Loucy (cell line): ENCODE measurements at regions not wholly inside any gene's neighbourhood (a gene's known extent, or its start where the extent isn't known, plus 50 kb on each side); places are given as distances from the start of the nearest gene placed in this dataset.

Experiments used
- H2AFZ ChIP-seq: fragments of 200-600 bp; sonication (generic); 2 replicates; pipeline ENCODE4 v1.6.0; 2016; ENCODE audit warnings: antibody characterized with exemption, mild to moderate bottlenecking, low read length, moderate library complexity
- H3F3A ChIP-seq: fragments of 200-600 bp; 2 replicates; pipeline ENCODE4 v1.6.0; 2016; ENCODE audit warnings: antibody characterized with exemption, low read depth, mild to moderate bottlenecking
- H3K27me3 ChIP-seq: fragments of 200-600 bp; sonication (generic); 2 replicates; pipeline ENCODE4 v1.6.1; 2014; ENCODE audit warnings: low read length, mild to moderate bottlenecking; ENCODE audit not compliant: insufficient read depth, poor library complexity, severe bottlenecking
- H3K36me3 ChIP-seq: fragments of 200-600 bp; sonication (generic); 2 replicates; pipeline ENCODE4 v1.6.1; 2016; ENCODE audit warnings: low read length; ENCODE audit not compliant: insufficient read depth
- H3K4me1 ChIP-seq: fragments of 200-600 bp; sonication (generic); 2 replicates; pipeline ENCODE4 v1.5.1; 2014; ENCODE audit warnings: low read length, mild to moderate bottlenecking; ENCODE audit not compliant: insufficient read depth, poor library complexity, severe bottlenecking
- H3K4me2 ChIP-seq: fragments of 200-600 bp; sonication (generic); 2 replicates; pipeline ENCODE4 v1.6.0; 2014; ENCODE audit warnings: antibody characterized with exemption, low read length, low read depth, mild to moderate bottlenecking; ENCODE audit not compliant: poor library complexity, severe bottlenecking
- H3K4me3 ChIP-seq: fragments of 200-600 bp; sonication (generic); 2 replicates; pipeline ENCODE4 v1.5.1; 2014; ENCODE audit warnings: low read length, mild to moderate bottlenecking, mixed read lengths; ENCODE audit not compliant: poor library complexity, severe bottlenecking
- H3K79me2 ChIP-seq: fragments of 200-600 bp; sonication (generic); 2 replicates; pipeline ENCODE4 v1.6.1; 2014; ENCODE audit warnings: low read length; ENCODE audit not compliant: insufficient read depth
- H3K9ac ChIP-seq: fragments of 200-600 bp; sonication (generic); 2 replicates; pipeline ENCODE4 v1.6.0; 2014; ENCODE audit warnings: mild to moderate bottlenecking, low read depth, low read length, moderate library complexity; ENCODE audit not compliant: poor library complexity, severe bottlenecking
- H3K9me2 ChIP-seq: fragments of 200-600 bp; sonication (generic); replicated peaks from 2 replicates; pipeline ENCODE4 v1.6.1; 2016; ENCODE audit warnings: low read depth, low read length, mixed read lengths
- H3K9me3 ChIP-seq: fragments of 200-600 bp; sonication (generic); 2 replicates; pipeline ENCODE4 v1.6.1; 2014; ENCODE audit warnings: mild to moderate bottlenecking, antibody characterized with exemption, low read length, low read depth; ENCODE audit not compliant: insufficient read depth
- H4K20me1 ChIP-seq: fragments of 200-600 bp; sonication (generic); 2 replicates; pipeline ENCODE4 v1.6.0; 2014; ENCODE audit warnings: antibody characterized with exemption, low read length, mild to moderate bottlenecking; ENCODE audit not compliant: insufficient read depth, poor library complexity, severe bottlenecking
- CTCF ChIP-seq: fragments of 200-600 bp; sonication (generic); conservative IDR thresholded peaks from 2 replicates; pipeline ENCODE4 v1.5.1; 2014; ENCODE audit warnings: mild to moderate bottlenecking, antibody characterized with exemption, low read length
- EZH2phosphoT487 ChIP-seq: fragments of 200-600 bp; IDR thresholded peaks from 2 replicates; pipeline ENCODE4 v1.6.1; 2018; ENCODE audit warnings: antibody characterized with exemption, mild to moderate bottlenecking, moderate library complexity, borderline replicate concordance

- no peak overlapping the region for H3K4me3 ChIP-seq
- no peaks in the 10 kb centered on the region for H3K4me1 ChIP-seq
- no peak overlapping the region for H2AFZ ChIP-seq
- no peaks in the 10 kb centered on the region for H3K9me3 ChIP-seq
- no peak overlapping the region for H3K4me2 ChIP-seq
- no peaks in the 10 kb centered on the region for H3K36me3 ChIP-seq
- no peaks in the 10 kb centered on the region for H3K27me3 ChIP-seq
- no peaks in the 10 kb centered on the region for H3K79me2 ChIP-seq
- TF ChIP-seq EZH2phosphoT487 (no peak), CTCF (no peak)
- no peaks in the 10 kb centered on the region for H4K20me1 ChIP-seq
- no peak overlapping the region for H3K9ac ChIP-seq
- H3F3A ChIP-seq: no peaks in the 10 kb centered on the region
- H3K9me2 ChIP-seq: no peaks in the 10 kb centered on the region
These were observed 55.9 kb upstream of the RNU6ATAC start for GRCh38 chr9:134220311-134220710.

GRCh38 chr9:134221273-134222017, 57.1 kb upstream of the RNU6ATAC start:
- Histone ChIP-seq H4K20me1 (no peaks in the 10 kb centered on the region), H3K4me2 (no peak overlapping the region), H3K36me3 (no peaks in the 10 kb centered on the region), H3F3A (no peaks in the 10 kb centered on the region), H3K9me3 (no peaks in the 10 kb centered on the region), H3K9ac (no peak overlapping the region), H3K4me1 (no peaks in the 10 kb centered on the region), H3K9me2 (no peaks in the 10 kb centered on the region), H2AFZ (no peak overlapping the region), H3K27me3 (no peaks in the 10 kb centered on the region), H3K4me3 (no peak overlapping the region), H3K79me2 (no peaks in the 10 kb centered on the region)
- TF ChIP-seq EZH2phosphoT487 (no peak), CTCF (no peak)

- TF ChIP-seq EZH2phosphoT487 (no peak), CTCF (no peak)
- H3K9me3 ChIP-seq: no peaks in the 10 kb centered on the region
- no peak overlapping the region for H3K9ac ChIP-seq
- no peaks in the 10 kb centered on the region for H3F3A ChIP-seq
- H3K4me1 ChIP-seq: no peaks in the 10 kb centered on the region
- H2AFZ ChIP-seq: no peak overlapping the region
- no peaks in the 10 kb centered on the region for H3K36me3 ChIP-seq
- H3K27me3 ChIP-seq: no peaks in the 10 kb centered on the region
- H3K9me2 ChIP-seq: no peaks in the 10 kb centered on the region
- no peak overlapping the region for H3K4me2 ChIP-seq
- H4K20me1 ChIP-seq: no peaks in the 10 kb centered on the region
- no peaks in the 10 kb centered on the region for H3K79me2 ChIP-seq
- no peak overlapping the region for H3K4me3 ChIP-seq
These were observed 57.7 kb upstream of the RNU6ATAC start for GRCh38 chr9:134222018-134222573.
